ENCODE measurements at regions not wholly inside any gene's neighbourhood (a gene's known extent, or its start where the extent isn't known, plus 50 kb on each side); places are given as distances from the start of the nearest gene placed in this dataset.

GRCh38 chr1:185398599-185398998, 81.6 kb upstream of the IVNS1ABP start:
- TF ChIP-seq CTCF (IDR thresholded peaks at IDR 0.05 in 8 of 11, conservative IDR thresholded peaks at IDR 0.05 in 3 of 11): no peak
- no peak for TF ChIP-seq POLR2AphosphoS5 (IDR thresholded peaks at IDR 0.05)
- TF ChIP-seq POLR2A (IDR thresholded peaks at IDR 0.05): no peak
